DOHH2 (cell line): ENCODE measurements at regions not wholly inside any gene's neighbourhood (a gene's known extent, or its start where the extent isn't known, plus 50 kb on each side); places are given as distances from the start of the nearest gene placed in this dataset.

Source experiments
- EZH2phosphoT487 ChIP-seq: fragments of 200-600 bp; sonication (generic); IDR thresholded peaks from 2 replicates; pipeline ENCODE4 v1.6.1; 2017; ENCODE audit warnings: borderline replicate concordance, mild to moderate bottlenecking, antibody characterized with exemption, low read length, moderate library complexity, mixed read lengths
- TF ChIP-seq, protein P1 (sequence below): fragments of 200-600 bp; sonication (generic); IDR thresholded peaks from one replicate; pipeline ENCODE4 v1.5.1; 2014; ENCODE audit warnings: antibody characterized with exemption, mild to moderate bottlenecking, low read depth, low read length; ENCODE audit not compliant: poor library complexity, severe bottlenecking

DNA sequence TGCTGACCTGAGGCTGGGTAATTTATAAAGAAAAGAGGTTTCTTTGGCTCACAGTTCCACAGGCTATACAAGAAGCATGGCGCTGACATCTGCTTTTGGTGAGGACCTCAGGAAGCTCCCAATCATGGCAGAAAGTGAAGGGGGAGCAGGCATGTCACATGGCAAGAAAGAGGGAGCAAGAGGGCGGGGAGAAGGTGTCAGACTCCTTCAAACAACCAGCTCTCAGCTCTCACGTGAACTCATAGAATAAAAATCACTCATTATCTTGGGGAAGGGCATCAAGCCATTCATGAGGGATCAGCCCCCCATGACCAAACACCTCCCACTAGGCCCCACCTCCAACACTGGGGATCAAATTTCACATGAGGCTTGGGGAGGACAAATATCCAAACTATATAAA, 266.8 kb downstream of the RHOU start:
- TF ChIP-seq, protein P1, sequence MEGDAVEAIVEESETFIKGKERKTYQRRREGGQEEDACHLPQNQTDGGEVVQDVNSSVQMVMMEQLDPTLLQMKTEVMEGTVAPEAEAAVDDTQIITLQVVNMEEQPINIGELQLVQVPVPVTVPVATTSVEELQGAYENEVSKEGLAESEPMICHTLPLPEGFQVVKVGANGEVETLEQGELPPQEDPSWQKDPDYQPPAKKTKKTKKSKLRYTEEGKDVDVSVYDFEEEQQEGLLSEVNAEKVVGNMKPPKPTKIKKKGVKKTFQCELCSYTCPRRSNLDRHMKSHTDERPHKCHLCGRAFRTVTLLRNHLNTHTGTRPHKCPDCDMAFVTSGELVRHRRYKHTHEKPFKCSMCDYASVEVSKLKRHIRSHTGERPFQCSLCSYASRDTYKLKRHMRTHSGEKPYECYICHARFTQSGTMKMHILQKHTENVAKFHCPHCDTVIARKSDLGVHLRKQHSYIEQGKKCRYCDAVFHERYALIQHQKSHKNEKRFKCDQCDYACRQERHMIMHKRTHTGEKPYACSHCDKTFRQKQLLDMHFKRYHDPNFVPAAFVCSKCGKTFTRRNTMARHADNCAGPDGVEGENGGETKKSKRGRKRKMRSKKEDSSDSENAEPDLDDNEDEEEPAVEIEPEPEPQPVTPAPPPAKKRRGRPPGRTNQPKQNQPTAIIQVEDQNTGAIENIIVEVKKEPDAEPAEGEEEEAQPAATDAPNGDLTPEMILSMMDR, result no peak
- TF ChIP-seq EZH2phosphoT487, result no peak
